GM12878 (cell line): ENCODE measurements at regions not wholly inside any gene's neighbourhood (a gene's known extent, or its start where the extent isn't known, plus 50 kb on each side); places are given as distances from the start of the nearest gene placed in this dataset.

Source experiments
- ATAC-seq: fragments of 200-7000 bp; cut with Tn5 transposase; 3 replicates; pipeline ENCODE4 v1.9.1; 2020; ENCODE audit warnings: mild to moderate bottlenecking, moderate library complexity
- BruUV-seq: library from RNA; stranded (reverse); fragments of 400-500 nt; replicated peaks from 2 replicates; lab custom pipeline; 2021; lab: Mats Ljungman, UMichigan
- CTCF ChIA-PET: fragments of 300-600 bp; sonication (Branson Sonifier 250); formaldehyde crosslinking; extraction: SDS; loops from one replicate; lab custom pipeline; 2021; ENCODE audit warnings: inconsistent platforms; lab: Yijun Ruan, JAX
- POLR2A ChIA-PET: fragments of 350-600 bp; formaldehyde crosslinking; extraction: SDS; loops from one replicate; lab custom pipeline; 2021; ENCODE audit warnings: inconsistent platforms; lab: Charles Lee
- RAD21 ChIA-PET: fragments of 300-600 bp; sonication (Branson Sonifier 250); formaldehyde crosslinking; loops from one replicate; lab custom pipeline; 2023; ENCODE audit warnings: antibody characterized with exemption; ENCODE audit not compliant: unreplicated experiment; lab: Charles Lee
- SMC1A ChIA-PET: fragments of 300-600 bp; sonication (Branson Sonifier 250); formaldehyde crosslinking; loops from one replicate; lab custom pipeline; 2023; ENCODE audit not compliant: unreplicated experiment, uncharacterized antibody; lab: Charles Lee
- DNase-seq: peaks from one replicate; pipeline ENCODE4 v3.0.0-alpha.2; 2011; ENCODE audit warnings: low read depth, low spot score
- FAIRE-seq: peaks from 3 replicates; lab custom pipeline; 2011; peaks lifted over from hg19 to GRCh38; lab: Jason Lieb, UNC
- H2AFZ ChIP-seq: 2 replicates; pipeline ENCODE4 v1.6.0; 2011; ENCODE audit warnings: low read depth, low read length, control low read depth; ENCODE audit not compliant: control insufficient read depth
- H3K27ac ChIP-seq: 2 replicates; pipeline ENCODE4 v1.5.1; 2011; ENCODE audit warnings: control low read depth; ENCODE audit not compliant: control insufficient read depth, insufficient read depth
- H3K27me3 ChIP-seq, 2 experiments: replicated peaks in 1 of 2; 2 replicates each; pipeline versions ENCODE4 v1.6.0 to v1.6.1; 2011; ENCODE audit warnings: low read length in 1 of 2; ENCODE audit not compliant: control insufficient read depth in 2 of 2, insufficient read depth in 2 of 2
- H3K36me3 ChIP-seq, 2 experiments: 2 replicates each; pipeline ENCODE4 v1.5.1; 2011; ENCODE audit warnings: low read length in 1 of 2; ENCODE audit not compliant: control insufficient read depth in 2 of 2, insufficient read depth in 2 of 2
- H3K4me1 ChIP-seq: 2 replicates; pipeline ENCODE4 v1.6.1; 2011; ENCODE audit warnings: mild to moderate bottlenecking, low read length, moderate library complexity, mixed read lengths; ENCODE audit not compliant: control insufficient read depth, insufficient read depth
- H3K4me2 ChIP-seq: 2 replicates; pipeline ENCODE4 v1.6.0; 2011; ENCODE audit warnings: control low read depth; ENCODE audit not compliant: control insufficient read depth, insufficient read depth
- H3K4me3 ChIP-seq: fragments of 200-600 bp; sonication (generic); 2 replicates; pipeline ENCODE4 v1.5.1; 2016
- H3K79me2 ChIP-seq: 2 replicates; pipeline ENCODE4 v1.6.0; 2011; ENCODE audit warnings: low read length; ENCODE audit not compliant: control insufficient read depth, insufficient read depth
- H3K9ac ChIP-seq: 2 replicates; pipeline ENCODE4 v1.8.0; 2011; ENCODE audit warnings: low read length, control low read depth, mixed read lengths; ENCODE audit not compliant: control insufficient read depth, insufficient read depth
- H3K9me3 ChIP-seq: replicated peaks from 3 replicates; pipeline ENCODE4 v1.5.1; 2011; ENCODE audit warnings: mild to moderate bottlenecking, low read length; ENCODE audit not compliant: control insufficient read depth, insufficient read depth
- H4K20me1 ChIP-seq: 2 replicates; pipeline ENCODE4 v1.6.0; 2011; ENCODE audit not compliant: control insufficient read depth, insufficient read depth
- ATF2 ChIP-seq: IDR thresholded peaks from 2 replicates; pipeline ENCODE4 v1.6.1; 2012; ENCODE audit warnings: low read length, inconsistent platforms
- CUX1 ChIP-seq: IDR thresholded peaks from 2 replicates; pipeline ENCODE4 v1.6.1; 2012; ENCODE audit warnings: improper control_type of control experiment, low read depth, low read length; ENCODE audit not compliant: insufficient replicate concordance
- MEF2A ChIP-seq: IDR thresholded peaks from 2 replicates; pipeline ENCODE4 v1.6.1; 2011; ENCODE audit warnings: low read depth, mild to moderate bottlenecking, low read length, moderate library complexity; ENCODE audit not compliant: insufficient read depth
- MYC ChIP-seq: IDR thresholded peaks from 2 replicates; pipeline ENCODE4 v1.6.1; 2011; ENCODE audit warnings: mild to moderate bottlenecking, low read length, moderate library complexity, inconsistent platforms; ENCODE audit not compliant: insufficient read depth, insufficient replicate concordance, insufficient read length, severe bottlenecking
- NR2C2 ChIP-seq: IDR thresholded peaks from 2 replicates; pipeline ENCODE4 v1.6.1; 2011; ENCODE audit warnings: borderline replicate concordance, low read depth; ENCODE audit not compliant: control insufficient read depth, insufficient read length
- NR2F1 ChIP-seq: fragments of 450-650 bp; conservative IDR thresholded peaks from 2 replicates; pipeline ENCODE4 v1.6.1; 2017; ENCODE audit warnings: mild to moderate bottlenecking
- POLR2A ChIP-seq: IDR thresholded peaks from 2 replicates; pipeline ENCODE4 v1.6.1; 2011; ENCODE audit warnings: low read depth, mild to moderate bottlenecking, low read length
- PRDM15 ChIP-seq: fragments of 450-650 bp; formaldehyde crosslinking; IDR thresholded peaks from 2 replicates; pipeline ENCODE4 v1.4.0; 2020; ENCODE audit warnings: mild to moderate bottlenecking, moderate library complexity
- RCOR1 ChIP-seq: conservative IDR thresholded peaks from 2 replicates; pipeline ENCODE4 v1.6.1; 2012; ENCODE audit warnings: low read depth, low read length, improper control_type of control experiment
- ZNF207 ChIP-seq: fragments of 450-650 bp; IDR thresholded peaks from 2 replicates; pipeline ENCODE4 v1.6.1; 2014; ENCODE audit warnings: antibody characterized with exemption, mild to moderate bottlenecking, borderline replicate concordance
- ZNF274 ChIP-seq: IDR thresholded peaks from one replicate; pipeline ENCODE4 v1.8.0; 2011; ENCODE audit not compliant: insufficient read length, insufficient read depth
- ZSCAN29 ChIP-seq: fragments of 450-650 bp; IDR thresholded peaks from 2 replicates; pipeline ENCODE4 v1.6.1; 2017; ENCODE audit warnings: mild to moderate bottlenecking, moderate library complexity
- WGBS: methylation state at CpG from one replicate; pipeline ENCODE4 v1.1.6; 2016; ENCODE audit warnings: low lambda C conversion rate; ENCODE audit not compliant: insufficient replicate concordance, insufficient coverage; ENCODE audit errors: missing lambda C conversion rate; 5-methylcytosine and 5-hydroxymethylcytosine counted together
- in situ Hi-C: fragments of 300-500 bp; cut with MboI; formaldehyde crosslinking; loops from 9 replicates; pipeline ENCODE4 v1.14.3; 2018; ENCODE audit warnings: mixed read lengths
- intact Hi-C: fragments of 100-400 bp; cut with micrococcal nuclease; formaldehyde crosslinking; loops from one replicate; pipeline ENCODE4 v1.14.2; 2022; ENCODE audit not compliant: unreplicated experiment

GRCh38 chr4:11616856-11617255 is 188.2 kb upstream of the HS3ST1 start (continued):
- no peak for TF ChIP-seq CUX1
- no peak for TF ChIP-seq MYC
- no peak for TF ChIP-seq ATF2
- TF ChIP-seq RCOR1 = no peak
- TF ChIP-seq ZNF207 = no peak

GRCh38 chr4:11615601-11616000 is 186.9 kb upstream of the HS3ST1 start:
- no peak overlapping the region for H2AFZ ChIP-seq
- BruUV-seq = no TSS peak
- TF ChIP-seq ZSCAN29 (no peak), PRDM15 (CRISPR knock-in tag) (no peak), ZNF274 (no peak), MEF2A (no peak), POLR2A (no peak), NR2C2 (no peak), NR2F1 (no peak)

More at GRCh38 chr4:11615601-11616000, 186.9 kb upstream of the HS3ST1 start:
- Histone ChIP-seq H3K36me3 (no peaks in the 10 kb centered on the region), H3K27me3 (no peaks in the 10 kb centered on the region), H3K4me1 (no peaks in the 10 kb centered on the region), H3K9me3 (no peaks in the 10 kb centered on the region), H3K79me2 (no peaks in the 10 kb centered on the region), H3K9ac (no peak overlapping the region), H3K27ac (no peak overlapping the region), H4K20me1 (no peaks in the 10 kb centered on the region), H3K4me3 (no peak overlapping the region), H3K4me2 (no peak overlapping the region)
- no peak for DNase-seq
- ATAC-seq = no peak
- CTCF ChIA-PET = no interaction called here
- 35% methylated on average over 7 of the region's 7 CpGs for WGBS
- intact Hi-C loops (no loop called here), in situ Hi-C loops (no loop called here)
- no peak for FAIRE-seq
- SMC1A ChIA-PET = no interaction called here
- POLR2A ChIA-PET = no interaction called here
- RAD21 ChIA-PET = no interaction called here
